ENCODE measurements at regions not wholly inside any gene's neighbourhood (a gene's known extent, or its start where the extent isn't known, plus 50 kb on each side); places are given as distances from the start of the nearest gene placed in this dataset.
"Not testable (repeated sequence)": the region's sequence is repeated elsewhere in the genome, so short reads cannot be mapped to it uniquely, and the experiment has no call there.

- no peak for DNase-seq
These were observed 64.0 kb upstream of the HAND1 start for GRCh38 chr5:154542000-154542399.

DNA sequence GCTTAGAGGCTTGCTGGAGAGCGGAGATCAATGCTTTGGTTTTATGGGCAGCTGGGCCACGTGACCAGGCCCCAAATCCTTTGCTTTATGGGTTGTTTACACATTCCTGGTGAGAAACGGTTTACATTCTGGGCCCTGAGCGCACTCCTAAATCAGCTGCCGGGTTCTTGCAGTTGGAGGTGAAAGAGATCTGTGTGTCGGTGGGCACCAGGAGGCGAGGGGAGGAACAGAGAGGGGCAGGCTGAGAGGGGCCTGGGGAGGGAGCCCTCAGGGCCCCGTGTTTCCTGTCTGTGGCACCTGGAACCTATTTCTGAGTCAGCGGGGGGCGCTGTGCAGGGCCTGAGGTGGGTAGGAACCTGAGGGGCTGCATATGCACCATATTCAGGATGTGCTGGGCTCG lies 63.5 kb upstream of the HAND1 start:
- no peak for DNase-seq

GRCh38 chr5:154540600-154540999 lies 62.6 kb upstream of the HAND1 start:
- DNase-seq = no peak

- no peak for DNase-seq
These were observed 60.5 kb upstream of the HAND1 start for GRCh38 chr5:154538492-154538891.

DNA sequence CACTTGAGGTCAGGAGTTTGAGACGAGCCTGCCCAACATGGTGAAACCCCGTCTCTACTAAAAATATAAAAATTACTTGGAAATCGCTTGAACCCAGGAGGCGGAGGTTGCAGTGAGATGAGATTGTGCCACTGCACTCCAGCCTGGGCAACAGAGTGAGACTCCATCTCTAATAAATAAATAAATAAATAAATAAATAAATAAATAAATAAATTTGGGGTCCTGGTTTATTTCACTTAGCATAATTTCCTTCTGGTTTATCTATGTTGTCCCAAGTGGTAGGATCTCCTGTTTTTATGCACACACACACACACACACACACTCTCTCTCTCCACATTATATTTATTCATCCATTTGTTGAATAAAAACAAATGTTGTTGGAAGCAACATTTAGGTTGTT lies 58.4 kb upstream of the HAND1 start:
- DNase-seq = not testable (repeated sequence)

DNA sequence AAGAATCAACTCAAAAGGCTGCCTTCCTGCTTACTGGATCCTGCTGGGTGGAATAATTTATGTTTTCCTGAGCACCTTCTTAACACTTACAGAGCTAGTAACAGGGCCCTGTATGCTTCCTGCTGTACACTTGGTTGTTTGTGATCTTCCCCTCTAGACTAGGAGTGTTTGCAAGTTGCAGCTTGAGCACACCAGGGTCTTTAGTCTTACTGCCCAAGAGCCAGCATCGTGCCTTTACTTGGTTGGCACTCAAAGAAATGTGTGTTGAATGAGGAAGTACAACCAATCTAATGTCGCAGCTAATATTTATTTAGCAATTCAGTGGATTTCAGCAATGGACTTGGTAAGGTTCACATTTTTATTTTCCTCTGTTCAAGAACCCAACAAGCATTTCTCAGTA lies 57.5 kb upstream of the HAND1 start:
- no peak for DNase-seq

DNA sequence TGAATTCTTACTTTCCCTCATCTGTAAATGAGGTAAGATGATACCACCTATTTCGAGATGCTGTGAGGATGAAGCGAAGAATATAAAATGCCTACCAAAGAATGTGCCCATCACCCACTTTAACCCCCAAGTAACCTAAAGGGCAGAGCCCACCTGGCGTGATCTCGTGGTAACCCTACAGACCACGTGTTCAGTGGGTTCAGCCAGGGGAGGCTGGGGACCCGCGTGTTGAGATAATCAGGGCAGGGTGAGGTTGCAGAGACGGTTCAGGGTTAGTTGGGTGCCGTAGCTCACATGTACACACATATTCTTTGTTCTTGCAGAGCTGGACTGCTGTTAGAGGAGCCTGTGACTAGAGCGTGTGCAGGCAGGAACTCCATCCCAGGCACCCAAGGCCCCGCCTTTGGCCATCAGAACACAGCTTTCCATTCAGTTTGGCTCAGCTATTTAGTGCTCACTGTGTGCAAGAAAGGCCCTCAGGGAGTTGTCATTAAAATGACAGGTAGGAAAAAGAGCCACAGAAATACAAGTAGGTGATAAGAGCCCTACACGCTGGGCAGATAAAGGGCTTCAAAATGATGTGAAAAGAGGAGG lies 56.5 kb upstream of the HAND1 start:
- DNase-seq = no peak

GRCh38 chr5:154529282-154529681 lies 51.3 kb upstream of the HAND1 start:
- DNase-seq = no peak

GRCh38 chr5:154528005-154528594 lies 50.1 kb upstream of the HAND1 start:
- DNase-seq = no peak
